ENCODE measurements at regions not wholly inside any gene's neighbourhood (a gene's known extent, or its start where the extent isn't known, plus 50 kb on each side); places are given as distances from the start of the nearest gene placed in this dataset.
"Not testable (repeated sequence)": the region's sequence is repeated elsewhere in the genome, so short reads cannot be mapped to it uniquely, and the experiment has no call there.

- peak in 2 of 4 experiments; percentile 29 to 32 for DNase-seq
Measured at GRCh38 chr14:23751616-23752015, 115.5 kb downstream of the DHRS2 start.

DNA sequence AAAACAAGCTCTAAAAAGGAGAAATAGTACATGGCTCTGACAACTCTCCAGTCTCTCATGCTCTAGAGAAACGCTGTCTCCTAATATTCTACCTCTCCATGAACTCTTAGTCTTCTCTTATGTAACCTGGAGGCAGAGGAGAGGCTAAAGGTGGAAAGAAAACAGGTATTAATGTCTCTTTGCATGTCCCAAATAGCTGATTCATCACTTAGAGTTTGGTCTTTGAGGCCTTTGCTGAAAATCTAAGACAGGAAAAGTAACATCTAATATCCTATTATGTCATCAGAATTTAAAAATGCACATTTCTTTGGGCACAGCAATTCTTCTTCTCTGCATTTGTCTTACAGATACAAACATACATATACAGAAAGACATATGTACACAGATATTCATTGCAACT, 127.2 kb downstream of the DHRS2 start:
- DNase-seq: no peak

- no peak for DNase-seq
Measured at GRCh38 chr14:23766737-23767401, 130.7 kb downstream of the DHRS2 start.

- not testable (repeated sequence) for DNase-seq
Measured at GRCh38 chr14:23769221-23769728, 133.1 kb downstream of the DHRS2 start.

DNA sequence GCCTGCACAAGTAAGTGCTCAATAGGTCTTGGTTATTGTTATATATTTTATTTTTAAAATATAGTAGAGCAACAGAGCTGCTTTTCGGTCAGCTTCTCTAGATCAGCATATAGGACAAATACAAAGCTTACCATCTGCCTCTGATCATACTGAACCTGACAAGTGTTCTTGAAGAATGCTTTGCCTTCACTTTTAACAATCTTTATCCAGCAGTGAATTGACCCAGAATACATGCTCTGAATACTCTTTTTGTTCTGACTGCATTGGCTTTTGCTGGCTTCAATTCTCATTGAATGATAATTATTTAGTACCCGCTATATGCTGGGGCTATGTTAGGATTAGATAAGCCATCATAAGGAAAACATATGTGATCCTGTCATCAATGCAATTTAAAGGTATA, 137.8 kb downstream of the DHRS2 start:
- DNase-seq: no peak

DNA sequence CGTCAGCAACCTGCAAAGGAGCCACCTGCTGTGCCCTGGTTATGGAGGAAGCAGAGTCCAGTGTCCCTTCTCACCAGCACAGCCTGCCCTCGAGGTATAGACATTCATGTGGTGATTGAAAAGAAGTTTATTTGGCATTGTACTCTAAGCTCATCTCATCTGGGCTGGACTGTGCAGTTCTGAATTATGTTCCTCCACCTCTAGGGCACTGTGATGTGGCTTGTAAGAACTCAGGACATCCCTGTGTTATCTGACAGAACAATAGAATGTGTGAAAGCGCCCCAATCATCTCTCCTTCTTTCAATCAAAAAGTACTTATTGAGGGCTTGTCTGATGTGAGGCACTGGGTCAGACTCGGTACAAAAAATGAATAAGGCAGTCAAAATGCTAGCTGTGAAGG, 140.1 kb downstream of the DHRS2 start:
- DNase-seq: no peak

- DNase-seq: no peak
Measured at GRCh38 chr14:23785208-23785607, 149.0 kb downstream of the DHRS2 start.

- peak in 1 of 4 experiments; percentile 3 for DNase-seq
Measured at GRCh38 chr14:23787436-23787835, 151.3 kb downstream of the DHRS2 start.

DNA sequence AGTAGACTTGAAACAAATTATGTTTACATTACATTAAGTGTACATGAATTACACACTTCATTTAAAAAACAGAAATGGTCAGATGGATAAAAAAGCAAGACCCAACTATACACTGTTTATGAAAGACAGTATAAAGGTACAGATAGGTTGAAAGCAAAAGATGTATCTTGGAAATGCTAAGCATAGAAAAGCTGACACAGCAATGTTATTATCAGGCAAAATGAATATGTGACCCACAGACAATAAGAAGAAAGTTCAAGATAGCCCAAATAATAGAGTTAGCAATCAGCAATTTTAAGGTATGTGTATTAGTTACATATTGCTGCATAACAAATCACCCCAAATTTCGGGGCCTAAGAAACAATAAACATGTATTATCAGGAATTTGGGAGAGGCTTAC, 153.5 kb downstream of the DHRS2 start:
- no peak for DNase-seq

DNA sequence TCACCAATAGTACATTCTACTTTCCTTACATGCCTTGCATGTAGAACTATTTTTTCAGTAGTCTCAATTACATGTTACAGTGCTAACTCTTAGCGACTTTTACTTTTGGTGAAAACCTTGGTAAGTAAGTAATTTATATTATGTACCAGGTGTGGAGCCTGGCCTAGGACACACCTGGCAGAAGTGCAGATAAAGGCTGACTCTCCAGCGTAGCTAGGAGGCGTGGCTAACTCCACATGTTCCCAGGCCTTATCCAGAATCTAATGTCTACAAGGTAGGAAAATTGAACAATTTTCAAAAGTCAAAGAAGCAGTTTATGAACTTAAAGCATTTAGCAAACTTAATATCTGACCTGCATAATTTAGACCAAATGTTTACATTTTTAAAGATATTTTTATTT, 157.4 kb downstream of the DHRS2 start:
- DNase-seq: no peak

GRCh38 chr14:23800811-23801210, 152.8 kb upstream of the DHRS4 start:
- DNase-seq: no peak

DNA sequence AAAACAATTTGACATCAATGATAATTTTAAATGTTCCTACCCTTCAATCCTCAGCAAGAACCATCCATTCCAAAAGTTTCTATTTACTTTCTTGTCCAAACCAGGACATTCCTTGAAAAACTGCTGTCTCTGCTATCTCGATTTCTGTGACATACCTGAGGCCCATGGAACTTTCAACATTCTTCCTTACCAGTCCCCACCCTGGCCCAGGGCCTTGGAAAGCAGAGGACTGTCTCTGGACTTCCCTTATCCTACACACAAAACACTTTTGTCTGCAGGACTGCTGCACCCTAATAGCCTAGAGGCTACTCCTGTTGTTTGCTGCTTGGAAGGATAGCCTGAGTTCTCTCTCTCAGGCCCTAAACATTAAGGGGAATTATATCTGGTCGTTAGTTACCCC, 151.8 kb upstream of the DHRS4 start:
- no peak for DNase-seq

DNA sequence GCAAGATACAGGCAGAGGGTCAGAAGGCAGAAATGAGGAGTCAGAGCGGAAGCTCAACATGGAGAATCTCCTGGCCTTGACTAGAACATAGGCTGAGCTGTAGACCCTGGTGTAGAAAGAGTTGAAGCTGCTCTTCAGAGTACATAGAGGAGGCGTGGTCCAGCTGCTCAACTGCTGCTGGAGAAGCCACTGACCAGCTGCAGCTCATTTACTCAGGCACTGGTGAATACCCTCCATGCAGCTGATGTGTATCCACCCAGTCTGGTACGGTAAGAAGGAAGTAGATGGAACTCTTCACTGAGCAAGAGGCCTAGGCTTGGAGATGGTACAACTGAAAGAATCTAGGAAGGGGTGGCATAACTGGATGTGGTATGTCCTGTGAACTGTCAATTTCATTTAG, 148.8 kb upstream of the DHRS4 start:
- DNase-seq: no peak

GRCh38 chr14:23805761-23806160, 147.8 kb upstream of the DHRS4 start:
- DNase-seq: no peak

GRCh38 chr14:23814527-23815256, 138.9 kb upstream of the DHRS4 start:
- no peak for DNase-seq

GRCh38 chr14:23816371-23816770, 137.2 kb upstream of the DHRS4 start:
- DNase-seq: no peak

- no peak for DNase-seq
Measured at GRCh38 chr14:23817164-23817767, 136.3 kb upstream of the DHRS4 start.

GRCh38 chr14:23827100-23827892, 126.3 kb upstream of the DHRS4 start:
- DNase-seq: peak; percentile 15 to 45 (median 24)

DNA sequence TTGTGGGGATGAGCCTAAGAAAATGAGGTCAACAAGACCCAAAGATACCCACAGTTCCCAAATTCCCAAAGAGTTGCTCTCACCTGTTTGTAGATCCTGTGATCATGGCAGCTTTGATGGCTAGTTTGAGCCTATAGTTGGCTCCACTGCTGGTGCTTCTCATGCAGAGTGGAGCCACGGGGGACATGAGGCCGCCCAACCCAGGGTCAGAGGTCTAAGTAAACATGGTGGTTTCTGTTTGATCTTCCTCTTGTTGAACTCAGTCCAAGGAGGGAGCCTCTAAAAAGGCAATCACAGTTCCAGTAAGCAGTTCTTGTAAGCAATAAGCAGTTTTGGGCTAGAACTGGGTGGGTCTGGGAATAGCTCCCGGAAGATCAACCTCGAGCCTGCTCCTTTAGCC, 125.6 kb upstream of the DHRS4 start:
- no peak for DNase-seq

DNA sequence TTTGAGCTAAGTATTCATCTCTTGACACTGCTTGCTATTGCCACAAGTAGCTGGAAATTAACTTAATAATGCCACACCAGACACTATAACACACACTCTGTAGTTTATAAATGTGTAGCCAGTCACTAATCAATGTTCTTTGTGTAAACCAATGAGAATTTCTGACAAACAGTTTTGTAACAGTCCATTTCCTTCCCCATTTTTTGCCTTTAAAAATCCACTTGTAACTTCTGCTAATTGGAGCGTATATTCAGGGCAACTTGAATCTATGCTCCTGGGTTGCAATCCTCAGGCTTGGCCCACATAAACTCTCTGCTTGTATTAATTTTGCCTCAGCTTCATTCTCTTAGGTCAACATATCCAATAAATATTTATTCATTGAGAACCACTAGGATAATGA, 125.0 kb upstream of the DHRS4 start:
- peak; percentile 32 to 80 (median 58) for DNase-seq

GRCh38 chr14:23829736-23830471, 123.7 kb upstream of the DHRS4 start:
- peak; percentile 50 to 72 (median 60) for DNase-seq

DNA sequence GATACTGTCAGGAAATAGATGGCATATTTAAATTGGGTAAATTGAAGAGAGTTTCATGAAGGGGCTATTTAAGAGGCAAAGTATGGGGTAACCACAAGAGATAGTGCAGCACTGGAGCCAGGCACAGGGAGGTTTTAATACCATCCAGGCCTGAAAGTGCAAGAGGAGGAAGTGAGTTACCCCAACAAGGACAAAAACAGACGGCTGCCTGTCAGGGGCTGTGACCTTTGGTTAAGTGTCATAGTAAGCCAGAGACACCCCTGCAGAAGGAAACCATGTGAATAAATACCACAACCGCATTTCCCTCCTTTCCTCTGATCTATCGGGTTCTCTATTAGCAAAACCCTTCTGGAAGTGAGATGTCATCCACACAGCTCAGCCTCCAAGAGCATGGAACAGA, 122.0 kb upstream of the DHRS4 start:
- DNase-seq: peak; percentile 62 to 76 (median 70)

Measured in suppressor macrophage (primary cell).